ENCODE measurements at regions not wholly inside any gene's neighbourhood (a gene's known extent, or its start where the extent isn't known, plus 50 kb on each side); places are given as distances from the start of the nearest gene placed in this dataset.

DNA sequence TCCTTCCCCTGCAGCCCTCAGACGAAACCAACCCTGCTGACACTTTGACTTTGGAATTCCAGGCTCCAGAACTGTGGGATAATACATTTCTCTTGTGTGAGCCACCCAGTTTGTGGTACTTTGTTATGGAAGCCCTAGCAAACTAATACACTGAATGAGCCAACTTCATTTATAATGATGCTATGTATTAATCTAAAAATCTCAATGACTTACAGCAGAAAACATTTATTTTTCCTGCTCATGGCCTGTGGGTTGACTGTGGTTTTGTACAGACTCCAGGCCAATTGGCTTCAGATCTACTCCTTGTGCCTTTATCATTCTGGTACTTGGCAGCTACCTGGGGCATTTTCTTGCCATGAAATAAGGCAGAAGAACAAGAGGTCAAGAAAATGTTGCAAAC, 152.4 kb downstream of the EBLN2 start:
- TF ChIP-seq, protein P1, sequence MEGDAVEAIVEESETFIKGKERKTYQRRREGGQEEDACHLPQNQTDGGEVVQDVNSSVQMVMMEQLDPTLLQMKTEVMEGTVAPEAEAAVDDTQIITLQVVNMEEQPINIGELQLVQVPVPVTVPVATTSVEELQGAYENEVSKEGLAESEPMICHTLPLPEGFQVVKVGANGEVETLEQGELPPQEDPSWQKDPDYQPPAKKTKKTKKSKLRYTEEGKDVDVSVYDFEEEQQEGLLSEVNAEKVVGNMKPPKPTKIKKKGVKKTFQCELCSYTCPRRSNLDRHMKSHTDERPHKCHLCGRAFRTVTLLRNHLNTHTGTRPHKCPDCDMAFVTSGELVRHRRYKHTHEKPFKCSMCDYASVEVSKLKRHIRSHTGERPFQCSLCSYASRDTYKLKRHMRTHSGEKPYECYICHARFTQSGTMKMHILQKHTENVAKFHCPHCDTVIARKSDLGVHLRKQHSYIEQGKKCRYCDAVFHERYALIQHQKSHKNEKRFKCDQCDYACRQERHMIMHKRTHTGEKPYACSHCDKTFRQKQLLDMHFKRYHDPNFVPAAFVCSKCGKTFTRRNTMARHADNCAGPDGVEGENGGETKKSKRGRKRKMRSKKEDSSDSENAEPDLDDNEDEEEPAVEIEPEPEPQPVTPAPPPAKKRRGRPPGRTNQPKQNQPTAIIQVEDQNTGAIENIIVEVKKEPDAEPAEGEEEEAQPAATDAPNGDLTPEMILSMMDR (conservative IDR thresholded peaks at IDR 0.05; ENCODE audit: low read depth, low read length): no peak
- no peak for DNase-seq (ENCODE audit: low read depth)
- no peak overlapping the region for H3K4me3 ChIP-seq (ENCODE audit: low read length)

- no peak overlapping the region for H3K4me3 ChIP-seq (ENCODE audit: low read length)
- DNase-seq (ENCODE audit: low read depth): no peak
- TF ChIP-seq, protein P1 (conservative IDR thresholded peaks at IDR 0.05; ENCODE audit: low read depth, low read length): no peak
Measured at GRCh38 chr3:73214846-73215245, 153.4 kb downstream of the EBLN2 start.

DNA sequence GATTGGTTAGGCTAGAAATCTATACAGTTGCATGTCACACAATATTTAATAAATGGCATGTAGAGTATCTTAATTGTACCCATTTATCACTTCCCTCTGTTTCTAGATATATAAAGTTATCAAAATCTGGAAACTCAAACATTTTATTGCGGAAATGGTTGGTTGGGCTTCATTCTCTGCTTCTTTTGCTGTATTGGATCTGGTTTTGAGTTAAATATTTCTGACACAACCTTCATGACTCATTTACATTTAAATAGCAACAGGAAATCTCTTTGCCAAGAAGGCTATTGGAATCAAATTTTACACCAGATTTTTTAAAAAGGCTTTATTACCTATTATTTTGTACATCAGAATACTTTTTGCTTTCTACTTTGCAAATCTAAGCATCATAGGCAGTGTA, 153.8 kb downstream of the EBLN2 start:
- TF ChIP-seq, protein P1 (conservative IDR thresholded peaks at IDR 0.05; ENCODE audit: low read depth, low read length): no peak
- no peak for DNase-seq (ENCODE audit: low read depth)
- no peak overlapping the region for H3K4me3 ChIP-seq (ENCODE audit: low read length)

DNA sequence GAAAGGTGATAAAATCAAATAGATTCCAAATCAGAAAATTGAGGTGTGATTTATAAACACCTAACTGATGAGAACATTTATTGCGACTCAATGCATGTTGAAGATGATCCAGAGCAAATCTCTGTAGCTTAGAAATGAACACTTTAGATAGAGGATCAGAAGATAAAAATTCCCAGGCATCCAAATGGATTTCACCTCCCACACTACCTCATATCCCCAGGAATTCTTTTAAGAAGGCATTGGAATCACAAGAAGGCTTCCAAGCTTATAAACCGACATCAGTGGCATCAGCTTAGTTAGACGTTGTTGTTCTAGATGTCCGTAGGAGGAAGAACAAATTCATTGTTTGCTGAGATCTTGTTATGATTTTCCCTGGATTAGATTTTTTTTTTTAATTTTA, 154.4 kb downstream of the EBLN2 start:
- TF ChIP-seq, protein P1 (conservative IDR thresholded peaks at IDR 0.05; ENCODE audit: low read depth, low read length): no peak
- no peak overlapping the region for H3K4me3 ChIP-seq (ENCODE audit: low read length)
- DNase-seq (ENCODE audit: low read depth): no peak

- TF ChIP-seq, protein P1 (conservative IDR thresholded peaks at IDR 0.05; ENCODE audit: low read depth, low read length): no peak
- DNase-seq (ENCODE audit: low read depth): no peak
Measured at GRCh38 chr3:73216310-73216709, 154.9 kb downstream of the EBLN2 start.

DNA sequence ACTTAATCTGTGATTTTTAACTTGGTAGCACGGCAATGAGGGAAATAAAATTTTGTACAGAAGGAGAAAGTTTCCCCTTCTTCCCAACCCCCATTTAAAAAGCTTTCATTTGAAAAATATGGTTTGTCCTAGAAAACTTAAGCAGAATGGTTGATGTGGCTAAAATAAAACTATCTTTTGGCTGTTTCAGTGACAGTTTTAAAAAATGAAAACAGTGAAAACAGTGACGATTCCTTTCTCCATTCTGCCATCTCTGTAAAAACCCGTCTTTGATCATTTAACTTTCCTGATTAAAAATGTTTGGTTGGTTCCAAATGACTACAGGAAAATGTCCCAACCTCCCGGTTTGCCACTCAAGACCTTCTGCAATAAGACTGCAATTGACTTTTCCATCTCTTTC, 160.7 kb downstream of the EBLN2 start:
- no peak for DNase-seq (ENCODE audit: low read depth)
- TF ChIP-seq, protein P1 (conservative IDR thresholded peaks at IDR 0.05; ENCODE audit: low read depth, low read length): no peak
- no peak overlapping the region for H3K4me3 ChIP-seq (ENCODE audit: low read length)

More at GRCh38 chr3:73216310-73216709, 154.9 kb downstream of the EBLN2 start:
- no peak overlapping the region for H3K4me3 ChIP-seq (ENCODE audit: low read length)

GRCh38 chr3:73225146-73225855, 163.8 kb downstream of the EBLN2 start:
- TF ChIP-seq, protein P1 (conservative IDR thresholded peaks at IDR 0.05; ENCODE audit: low read depth, low read length): no peak
- DNase-seq (ENCODE audit: low read depth): no peak
- no peak overlapping the region for H3K4me3 ChIP-seq (ENCODE audit: low read length)

Measured in retinal pigment epithelial cell (primary cell).